DMS 273 (cell line): ENCODE measurements at regions not wholly inside any gene's neighbourhood (a gene's known extent, or its start where the extent isn't known, plus 50 kb on each side); places are given as distances from the start of the nearest gene placed in this dataset.
A peak's percentile ranks its signal among the peaks of the same experiment; 100 is the strongest.

Source experiments
- DNase-seq: peaks from one replicate; lab custom pipeline; 2025; ENCODE audit not compliant: unreplicated experiment; lab: John Stamatoyannopoulos, UW

DNA sequence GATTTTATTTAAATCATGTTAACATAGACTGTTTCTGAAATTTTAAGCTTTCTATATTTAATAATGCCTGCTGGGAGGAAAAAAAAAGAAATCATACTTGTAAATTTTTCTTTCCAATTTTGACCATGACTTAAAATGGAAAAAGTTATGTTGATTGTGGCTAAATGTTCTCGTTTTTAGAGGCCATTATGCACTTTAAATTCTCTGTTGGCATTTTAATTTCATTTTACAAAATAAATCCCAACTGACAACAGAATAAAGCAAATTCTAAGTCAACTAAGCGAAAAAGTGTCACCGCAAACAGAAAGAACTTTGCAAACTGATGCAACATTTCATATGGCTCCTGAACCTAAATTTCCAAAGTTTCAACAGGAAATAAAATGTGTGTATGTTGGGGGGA lies 74.8 kb upstream of the G2E3 start:
- DNase-seq: no peak

GRCh38 chr14:30484976-30485375 lies 74.0 kb upstream of the G2E3 start:
- DNase-seq: no peak

- peak; percentile 10 for DNase-seq
Observed at GRCh38 chr14:30496852-30497251, 62.1 kb upstream of the G2E3 start.

GRCh38 chr14:30499358-30499757 lies 59.6 kb upstream of the G2E3 start:
- no peak for DNase-seq

DNA sequence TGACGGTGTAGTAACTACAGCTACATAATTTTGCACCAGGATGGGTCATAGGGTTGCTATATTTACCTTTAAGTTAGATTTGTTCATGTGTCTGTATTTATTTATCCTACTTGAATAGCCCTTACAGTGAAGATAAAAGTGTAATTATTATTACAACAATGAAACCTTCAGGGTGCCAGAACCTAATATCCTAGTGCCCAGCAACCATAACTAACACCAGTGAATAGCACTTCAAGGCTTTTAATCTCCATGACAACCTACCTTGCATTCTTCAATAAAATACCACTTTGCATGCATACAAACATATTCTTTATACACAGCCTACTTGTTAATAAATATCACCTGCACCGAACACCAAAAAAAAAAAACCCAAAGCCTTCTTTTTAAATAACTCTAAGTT lies 58.7 kb upstream of the G2E3 start:
- no peak for DNase-seq

DNA sequence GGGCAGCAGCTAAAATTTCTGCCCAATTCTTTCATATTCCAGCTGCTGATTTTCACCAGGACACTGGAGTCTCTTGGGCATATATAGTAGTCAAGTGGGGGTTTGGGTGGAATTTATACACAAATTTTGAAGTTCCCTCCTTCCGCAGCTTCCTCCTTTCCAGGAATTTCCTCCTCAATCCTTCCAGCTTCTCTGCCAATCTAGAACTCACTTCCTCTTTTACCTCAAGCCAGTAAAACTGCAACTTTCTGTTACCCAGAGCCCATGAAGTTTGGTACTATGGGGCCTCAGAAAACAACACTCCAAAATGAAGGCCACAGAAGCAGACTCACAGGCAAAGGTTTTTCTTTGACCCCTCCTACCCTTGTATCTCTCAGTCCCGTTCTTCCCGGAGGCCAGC lies 51.7 kb upstream of the G2E3 start:
- DNase-seq: no peak
